HEK293T (cell line): ENCODE measurements at regions not wholly inside any gene's neighbourhood (a gene's known extent, or its start where the extent isn't known, plus 50 kb on each side); places are given as distances from the start of the nearest gene placed in this dataset.
A peak's percentile ranks its signal among the peaks of the same experiment; 100 is the strongest.

Experiments
- CTCF ChIA-PET: fragments of 350-600 bp; formaldehyde crosslinking; extraction: SDS; loops from one replicate; lab custom pipeline; 2021; ENCODE audit warnings: antibody characterized with exemption, inconsistent platforms; lab: Yijun Ruan, JAX
- POLR2A ChIA-PET: fragments of 350-600 bp; formaldehyde crosslinking; extraction: SDS; loops from one replicate; lab custom pipeline; 2020; ENCODE audit warnings: antibody characterized with exemption, inconsistent platforms; lab: Yijun Ruan, JAX
- DNase-seq: peaks from one replicate; pipeline ENCODE4 v3.0.0; 2012; ENCODE audit warnings: mixed read lengths; ENCODE audit errors: extremely low spot score
- ARNT ChIP-seq: fragments of 450-650 bp; IDR thresholded peaks from 2 replicates; pipeline ENCODE4 v1.6.1; 2017; ENCODE audit warnings: mild to moderate bottlenecking
- BHLHE40 ChIP-seq: fragments of 450-650 bp; IDR thresholded peaks from 2 replicates; pipeline ENCODE4 v1.6.1; 2016; ENCODE audit warnings: mild to moderate bottlenecking, moderate library complexity, borderline replicate concordance
- CTBP1 ChIP-seq: fragments of 450-650 bp; IDR thresholded peaks from 2 replicates; pipeline ENCODE4 v1.6.1; 2016; ENCODE audit warnings: borderline replicate concordance
- ELF4 ChIP-seq: fragments of 450-650 bp; IDR thresholded peaks from 2 replicates; pipeline ENCODE4 v1.6.1; 2017; ENCODE audit warnings: antibody characterized with exemption
- FOXA1 ChIP-seq: fragments of 450-650 bp; IDR thresholded peaks from 2 replicates; pipeline ENCODE4 v1.6.1; 2016; ENCODE audit warnings: mild to moderate bottlenecking
- FOXK2 ChIP-seq: fragments of 450-650 bp; IDR thresholded peaks from 2 replicates; pipeline ENCODE4 v1.6.1; 2016; ENCODE audit warnings: mild to moderate bottlenecking
- FOXM1 ChIP-seq: fragments of 450-650 bp; IDR thresholded peaks from 2 replicates; pipeline ENCODE4 v1.6.1; 2017; ENCODE audit warnings: mild to moderate bottlenecking, borderline replicate concordance
- HDGF ChIP-seq: fragments of 450-650 bp; IDR thresholded peaks from 2 replicates; pipeline ENCODE4 v1.6.1; 2017; ENCODE audit warnings: antibody characterized with exemption, borderline replicate concordance
- L3MBTL2 ChIP-seq: fragments of 450-650 bp; conservative IDR thresholded peaks from 2 replicates; pipeline ENCODE4 v1.6.1; 2016; ENCODE audit warnings: mild to moderate bottlenecking
- LEF1 ChIP-seq: fragments of 450-650 bp; IDR thresholded peaks from 2 replicates; pipeline ENCODE4 v1.6.1; 2017; ENCODE audit warnings: mild to moderate bottlenecking, borderline replicate concordance
- NFRKB ChIP-seq: fragments of 450-650 bp; IDR thresholded peaks from 2 replicates; pipeline ENCODE4 v1.6.1; 2016; ENCODE audit warnings: mild to moderate bottlenecking, moderate library complexity
- PKNOX1 ChIP-seq: fragments of 450-650 bp; IDR thresholded peaks from 2 replicates; pipeline ENCODE4 v1.6.1; 2016
- SP1 ChIP-seq: fragments of 450-650 bp; IDR thresholded peaks from 2 replicates; pipeline ENCODE4 v1.6.1; 2017
- SUZ12 ChIP-seq: fragments of 450-650 bp; IDR thresholded peaks from 2 replicates; pipeline ENCODE4 v1.6.1; 2016; ENCODE audit warnings: mild to moderate bottlenecking
- TARDBP ChIP-seq: fragments of 450-650 bp; IDR thresholded peaks from 2 replicates; pipeline ENCODE4 v1.6.1; 2016
- ZNF384 ChIP-seq: fragments of 450-650 bp; IDR thresholded peaks from 2 replicates; pipeline ENCODE4 v1.6.1; 2016

GRCh38 chr5:126044931-126045565, 378.2 kb upstream of the GRAMD2B start:
- CTCF ChIA-PET = interaction anchor here (0.6 kb wide), 1 partner anchor 32 kb away, joined by 4 read pairs; no protein-coding TSS in a partner anchor
- DNase-seq = no peak
- TF ChIP-seq L3MBTL2 (no peak), ELF4 (no peak), FOXA1 (no peak), ZNF384 (peak; percentile 11; the same call in 1 of the 2 replicates), ARNT (no peak), LEF1 (no peak), SP1 (no peak)
- POLR2A ChIA-PET = no interaction called here

DNA sequence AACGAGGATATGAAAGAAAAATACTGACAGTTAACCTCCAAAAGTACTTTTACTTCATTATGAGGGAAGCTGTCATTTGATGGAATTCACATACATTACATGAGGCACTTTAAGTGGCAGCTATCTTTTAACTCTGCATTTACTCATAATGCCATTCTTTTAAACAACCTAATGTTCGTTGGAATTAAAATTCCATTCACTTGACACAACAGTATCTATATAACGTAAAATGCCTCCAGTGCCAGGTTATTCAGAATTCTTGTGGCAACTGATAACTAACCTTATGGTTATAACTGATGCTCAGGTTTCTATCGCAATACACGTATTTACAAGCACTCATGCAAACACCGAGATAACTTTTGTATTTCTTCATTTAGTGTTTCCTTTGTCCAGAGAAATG, 376.9 kb upstream of the GRAMD2B start:
- no peak for TF ChIP-seq ELF4
- no peak for DNase-seq
- ChIA-PET CTCF (interaction anchor here (0.7 kb wide), 1 partner anchor 912 kb away, joined by 3 read pairs; no protein-coding TSS in a partner anchor), POLR2A (no interaction called here)

GRCh38 chr5:126046846-126047571, 376.2 kb upstream of the GRAMD2B start:
- ChIA-PET CTCF (interaction anchor here (0.7 kb wide), 1 partner anchor 913 kb away, joined by 3 read pairs; no protein-coding TSS in a partner anchor), POLR2A (no interaction called here)
- DNase-seq = no peak
- TF ChIP-seq L3MBTL2 (no peak), SUZ12 (no peak), FOXM1 (no peak), LEF1 (no peak), TARDBP (no peak), HDGF (no peak), CTBP1 (no peak), FOXK2 (no peak), SP1 (no peak), NFRKB (no peak), ARNT (no peak), FOXA1 (no peak), PKNOX1 (no peak), BHLHE40 (no peak)

DNA sequence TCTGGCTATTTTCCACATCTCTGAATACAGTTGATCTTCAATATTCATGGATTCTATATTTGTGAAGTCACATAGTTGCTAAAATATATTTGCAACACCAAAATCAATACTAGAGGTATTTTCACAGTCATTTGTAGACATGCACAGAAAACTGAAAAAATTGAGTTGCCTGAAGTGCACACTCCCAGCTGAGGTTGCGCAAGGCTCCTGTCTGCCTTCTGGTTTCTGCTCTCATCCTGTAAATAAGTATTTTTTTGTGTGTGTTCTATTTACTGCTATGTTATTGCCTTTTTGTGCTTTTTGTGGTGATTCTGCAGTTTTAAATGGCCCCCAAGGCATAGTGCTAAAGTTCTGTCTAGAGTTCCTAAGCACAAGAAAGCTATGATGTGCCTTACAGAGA, 371.1 kb upstream of the GRAMD2B start:
- POLR2A ChIA-PET = no interaction called here

DNA sequence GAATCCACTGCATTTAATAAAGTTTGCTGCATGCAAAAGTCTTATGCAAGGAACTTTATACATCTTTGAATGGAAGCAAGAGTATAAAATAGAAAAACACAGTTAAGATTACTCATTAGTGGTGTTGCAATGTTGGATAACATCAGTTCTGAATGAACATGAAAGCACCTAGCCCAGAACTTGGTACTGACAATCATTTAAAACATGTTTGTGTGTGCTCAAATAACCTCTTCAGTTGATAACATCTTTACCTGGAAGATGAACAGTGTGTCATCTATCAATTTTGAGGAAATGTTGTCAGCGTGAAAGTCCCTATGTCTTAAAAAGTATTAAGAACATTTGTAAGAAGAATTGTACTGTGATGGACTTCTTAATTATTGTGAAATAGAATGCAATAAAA, 370.4 kb upstream of the GRAMD2B start:
- ChIA-PET CTCF (no interaction called here), POLR2A (no interaction called here)
- no peak for TF ChIP-seq NFRKB
- TF ChIP-seq TARDBP = no peak
- no peak for TF ChIP-seq BHLHE40
- TF ChIP-seq LEF1 = no peak
- no peak for TF ChIP-seq HDGF
- TF ChIP-seq ARNT = no peak
- no peak for TF ChIP-seq PKNOX1
- no peak for TF ChIP-seq CTBP1
- DNase-seq = no peak

More for the DNA sequence above, 371.1 kb upstream of the GRAMD2B start:
- DNase-seq = no peak
- CTCF ChIA-PET = interaction anchor here (0.6 kb wide), 1 partner anchor 1200 kb away, joined by 3 read pairs; no protein-coding TSS in a partner anchor
- TF ChIP-seq ARNT (no peak), FOXK2 (no peak)

- TF ChIP-seq FOXA1 = no peak
- no peak for TF ChIP-seq LEF1
- TF ChIP-seq FOXM1 = no peak
- TF ChIP-seq FOXK2 = no peak
- TF ChIP-seq CTBP1 = no peak
- TF ChIP-seq PKNOX1 = no peak
- POLR2A ChIA-PET = interaction anchor here (1.2 kb wide), 1 partner anchor 38 kb away, joined by 3 read pairs; no protein-coding TSS in a partner anchor
- CTCF ChIA-PET = no interaction called here
- no peak for DNase-seq
Measured at GRCh38 chr5:126053630-126054029, 369.6 kb upstream of the GRAMD2B start.
